K562 (cell line): ENCODE measurements at regions not wholly inside any gene's neighbourhood (a gene's known extent, or its start where the extent isn't known, plus 50 kb on each side); places are given as distances from the start of the nearest gene placed in this dataset.

ENCODE experiments used
- ATAC-seq: fragments of 200-7000 bp; cut with Tn5 transposase; 3 replicates; pipeline ENCODE4 v1.9.1; 2020; ENCODE audit warnings: moderate library complexity
- BruUV-seq: library from RNA; stranded (reverse); fragments of 400-500 nt; replicated peaks from 2 replicates; lab custom pipeline; 2021; lab: Mats Ljungman, UMichigan
- CTCF ChIA-PET: fragments of 300-600 bp; formaldehyde crosslinking; extraction: SDS; loops from one replicate; lab custom pipeline; 2021; ENCODE audit warnings: low intra/inter-chr PET ratio; lab: Yijun Ruan, JAX
- POLR2A ChIA-PET: fragments of 300-600, 350-650 bp; sonication (Branson Sonifier 250); formaldehyde crosslinking; extraction: SDS; loops from one replicate; lab custom pipeline; 2021; ENCODE audit warnings: antibody characterized with exemption, inconsistent platforms; lab: Yijun Ruan, JAX
- DNase-seq, 4 experiments: peaks; one replicate each; pipeline versions ENCODE4 v3.0.0 to v3.0.0-alpha.2; 2011 to 2018; ENCODE audit warnings: low spot score in 3 of 4, mixed read lengths in 3 of 4; ENCODE audit errors: extremely low read depth in 1 of 4
- FAIRE-seq: peaks from 2 replicates; lab custom pipeline; 2011; peaks lifted over from hg19 to GRCh38; lab: Jason Lieb, UNC
- H2AFZ ChIP-seq: 2 replicates; pipeline ENCODE4 v1.6.0; 2011; ENCODE audit warnings: low read depth, low read length, control low read depth, inconsistent platforms
- H3K27ac ChIP-seq: fragments of 200-600 bp; 3 replicates; pipeline ENCODE4 v1.8.0; 2011; ENCODE audit warnings: low read depth, mild to moderate bottlenecking, control low read depth, inconsistent platforms, low read length, moderate library complexity, mixed read lengths; ENCODE audit errors: extremely low read depth
- H3K27me3 ChIP-seq, 2 experiments: fragments of 300-600 bp in 1 of 2; 2 replicates in 1 of 2; 3 replicates in 1 of 2; pipeline versions ENCODE4 v1.6.0 to v1.8.0; 2011; ENCODE audit warnings: inconsistent platforms in 2 of 2, low read length in 2 of 2, mild to moderate bottlenecking in 1 of 2, mixed read lengths in 1 of 2, moderate library complexity in 1 of 2; ENCODE audit not compliant: control insufficient read depth in 2 of 2, insufficient read depth in 2 of 2
- H3K36me3 ChIP-seq: fragments of 300-600 bp; 3 replicates; pipeline ENCODE4 v1.8.0; 2011; ENCODE audit warnings: mild to moderate bottlenecking, low read length, inconsistent platforms; ENCODE audit not compliant: control insufficient read depth, insufficient read depth
- H3K4me1 ChIP-seq, 2 experiments: fragments of 200-600 bp in 1 of 2; replicated peaks in 1 of 2; 2 replicates in 1 of 2; 3 replicates in 1 of 2; pipeline versions ENCODE4 v1.5.1 to v1.8.0; 2011; ENCODE audit warnings: inconsistent platforms in 2 of 2, low read length in 2 of 2, mild to moderate bottlenecking in 1 of 2, mixed read lengths in 1 of 2, moderate library complexity in 1 of 2; ENCODE audit not compliant: control insufficient read depth in 2 of 2, insufficient read depth in 2 of 2
- H3K4me2 ChIP-seq: 2 replicates; pipeline ENCODE4 v1.6.1; 2011; ENCODE audit warnings: low read length, control low read depth, inconsistent platforms, mixed read lengths; ENCODE audit not compliant: insufficient read depth
- H3K4me3 ChIP-seq: fragments of 200-600 bp; sonication (generic), shearing (Covaris generic); 2 replicates; pipeline ENCODE4 v1.5.1; 2016; ENCODE audit warnings: control low read depth, inconsistent platforms
- H3K79me2 ChIP-seq: fragments of 200-600 bp; 3 replicates; pipeline ENCODE4 v1.8.0; 2011; ENCODE audit warnings: low read length, inconsistent platforms; ENCODE audit not compliant: control insufficient read depth, insufficient read depth
- H3K9ac ChIP-seq, 2 experiments: 2 replicates each; pipeline versions ENCODE4 v1.6.0 to v1.6.1; 2011; ENCODE audit warnings: low read depth in 2 of 2, low read length in 2 of 2, control low read depth in 1 of 2, inconsistent platforms in 1 of 2, mild to moderate bottlenecking in 1 of 2, mixed read lengths in 1 of 2; ENCODE audit not compliant: insufficient read depth in 1 of 2
- H3K9me1 ChIP-seq: one replicate; pipeline ENCODE4 v1.6.0; 2011; ENCODE audit warnings: inconsistent platforms, mild to moderate bottlenecking, low read length, moderate library complexity; ENCODE audit not compliant: control insufficient read depth, insufficient read depth
- H3K9me3 ChIP-seq: replicated peaks from 2 replicates; pipeline ENCODE4 v1.5.1; 2011; ENCODE audit warnings: low read depth, low read length, inconsistent platforms; ENCODE audit not compliant: control insufficient read depth, insufficient read depth
- H4K20me1 ChIP-seq: replicated peaks from 2 replicates; pipeline ENCODE4 v1.6.1; 2011; ENCODE audit warnings: low read length, inconsistent platforms, mixed read lengths; ENCODE audit not compliant: control insufficient read depth, insufficient read depth
- E2F3 ChIP-seq: fragments of 250-450 bp; sonication (Bioruptor Pico); IDR thresholded peaks from 2 replicates; pipeline ENCODE4 v1.4.0; 2020; ENCODE audit warnings: mild to moderate bottlenecking
- HES1 ChIP-seq: fragments of 450-650 bp; IDR thresholded peaks from 2 replicates; pipeline ENCODE4 v1.6.1; 2016; ENCODE audit warnings: low read depth, mild to moderate bottlenecking, moderate library complexity
- NFIC ChIP-seq: fragments of 450-650 bp; IDR thresholded peaks from 2 replicates; pipeline ENCODE4 v1.6.1; 2017; ENCODE audit warnings: mild to moderate bottlenecking, inconsistent platforms
- RERE ChIP-seq: sonication (generic); formaldehyde crosslinking; IDR thresholded peaks from 2 replicates; pipeline ENCODE4 v1.8.0; 2023; ENCODE audit warnings: missing genetic modification reagents, mild to moderate bottlenecking, borderline replicate concordance
- WGBS: fragments of 100-300 bp; shearing (Covaris generic); methylation state at CpG from one replicate; pipeline ENCODE4 v1.1.6; 2016; ENCODE audit warnings: low coverage, mixed read lengths; ENCODE audit not compliant: insufficient coverage; ENCODE audit errors: missing lambda C conversion rate; 5-methylcytosine and 5-hydroxymethylcytosine counted together
- in situ Hi-C: fragments of 300-500 bp; cut with MboI; formaldehyde crosslinking; loops from 4 replicates; pipeline ENCODE4 v1.15.0; 2018; ENCODE audit warnings: inconsistent platforms, mixed read lengths
- intact Hi-C: fragments of 100-400 bp; cut with micrococcal nuclease; formaldehyde crosslinking; loops from 2 replicates; pipeline ENCODE4 v1.14.2; 2022

GRCh38 chr5:163381832-163382231, 55.6 kb upstream of the CCNG1 start (continued):
- no peak for TF ChIP-seq HES1
- no peak for TF ChIP-seq RERE (CRISPR knock-in tag)

- in situ Hi-C loops (no loop called here), intact Hi-C loops (no loop called here)
- no peak overlapping the region for H3K4me2 ChIP-seq
- ATAC-seq (no peak), FAIRE-seq (no peak), DNase-seq (no peak)
- BruUV-seq: no TSS peak
- WGBS: 31% methylated on average over 3 of the region's 3 CpGs
- H3K79me2 ChIP-seq: no peaks in the 10 kb centered on the region
- H3K9me1 ChIP-seq: no peaks in the 10 kb centered on the region
- no peak overlapping the region for H3K9ac ChIP-seq
- ChIA-PET POLR2A (no interaction called here), CTCF (no interaction called here)
- H3K27me3 ChIP-seq: no peaks in the 10 kb centered on the region
- no peaks in the 10 kb centered on the region for H4K20me1 ChIP-seq
- H2AFZ ChIP-seq: no peak overlapping the region
- H3K4me3 ChIP-seq: no peak overlapping the region
- no peak overlapping the region for H3K27ac ChIP-seq
- H3K36me3 ChIP-seq: no peaks in the 10 kb centered on the region
- TF ChIP-seq E2F3 (CRISPR knock-in tag): no peak
- peak; percentile 39; the same call in 1 of the 2 replicates for TF ChIP-seq NFIC
- H3K9me3 ChIP-seq: no peaks in the 10 kb centered on the region
- peaks cover 0 to 14% of the 10 kb centered on the region in 2 experiments; a peak in 3 of 5 replicates for H3K4me1 ChIP-seq
Observed at GRCh38 chr5:163383754-163384153, 53.6 kb upstream of the CCNG1 start.
